Thoracic aorta (tissue), 2 donors: ENCODE measurements at regions not wholly inside any gene's neighbourhood (a gene's known extent, or its start where the extent isn't known, plus 50 kb on each side); places are given as distances from the start of the nearest gene placed in this dataset.

ENCODE experiments used
- ATAC-seq: fragments of 150-250 bp; one replicate; pipeline ENCODE4 v1.8.0; 2017; ENCODE audit warnings: low read depth; ENCODE audit not compliant: insufficient number of reproducible peaks, low FRiP score
- DNase-seq: peaks from one replicate; pipeline ENCODE4 v3.0.0-alpha.2; 2020; ENCODE audit warnings: low spot score
- H3K27ac ChIP-seq, 2 donors: fragments of 200-600 bp; sonication (generic); 1 replicate in 1 of 2; 2 replicates in 1 of 2; pipeline ENCODE4 v1.5.1; 2016; ENCODE audit warnings: mild to moderate bottlenecking in 2 of 2, moderate library complexity in 2 of 2
- H3K27me3 ChIP-seq: fragments of 200-600 bp; sonication (generic); replicated peaks from 2 replicates; pipeline ENCODE4 v1.6.0; 2016; ENCODE audit warnings: mild to moderate bottlenecking; ENCODE audit not compliant: insufficient read depth
- H3K36me3 ChIP-seq: fragments of 200-600 bp; sonication (generic); one replicate; pipeline ENCODE4 v1.5.1; 2016
- H3K4me1 ChIP-seq, 2 donors: fragments of 200-600 bp; sonication (generic); 1 replicate in 1 of 2; 2 replicates in 1 of 2; pipeline versions ENCODE4 v1.5.1 to v1.6.0; 2016; ENCODE audit warnings: low read depth in 2 of 2, mild to moderate bottlenecking in 1 of 2; ENCODE audit not compliant: control insufficient read depth in 1 of 2
- H3K4me3 ChIP-seq: fragments of 200-600 bp; sonication (generic); 2 replicates; pipeline ENCODE4 v1.5.1; 2016; ENCODE audit warnings: mild to moderate bottlenecking
- H3K9me3 ChIP-seq: fragments of 200-600 bp; sonication (generic); 2 replicates; pipeline ENCODE4 v1.5.1; 2016
- CTCF ChIP-seq: fragments of 200-600 bp; sonication (generic); IDR thresholded peaks from one replicate; pipeline ENCODE4 v1.5.1; 2019; ENCODE audit warnings: antibody characterized with exemption

- DNase-seq, result no peak
- H3K4me3 ChIP-seq, result no peak overlapping the region
- H3K27me3 ChIP-seq, result no peaks in the 10 kb centered on the region
- no peak for ATAC-seq
- H3K36me3 ChIP-seq, result no peaks in the 10 kb centered on the region
- no peak for TF ChIP-seq CTCF
- no peaks in the 10 kb centered on the region for H3K9me3 ChIP-seq
- H3K4me1 ChIP-seq, result no peaks in the 10 kb centered on the region
- H3K27ac ChIP-seq, result no peak overlapping the region
Measured at GRCh38 chr6:16827627-16828026, 66.4 kb upstream of the ATXN1 start.

DNA sequence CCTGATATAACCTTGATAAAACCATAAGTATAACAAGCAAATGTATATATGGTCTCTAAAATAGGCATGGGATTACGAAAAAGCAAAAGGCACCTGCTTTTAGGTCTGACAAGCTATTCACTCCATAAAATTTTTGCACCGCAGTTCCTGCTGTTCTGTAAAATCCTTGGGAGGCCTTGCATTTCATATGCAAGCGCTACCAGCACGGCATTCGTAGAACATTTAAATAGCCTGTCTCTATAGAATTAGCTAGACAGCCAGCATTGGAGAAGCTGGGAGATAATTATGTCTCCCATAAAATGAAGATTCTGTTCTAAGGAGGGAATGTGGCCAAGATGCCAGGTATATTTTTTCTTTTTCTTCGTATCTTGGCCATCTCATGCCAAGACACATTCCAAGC lies 64.5 kb upstream of the ATXN1 start:
- Histone ChIP-seq H3K36me3 (no peaks in the 10 kb centered on the region), H3K27me3 (no peaks in the 10 kb centered on the region), H3K27ac (no peak overlapping the region), H3K4me1 (no peaks in the 10 kb centered on the region), H3K4me3 (no peak overlapping the region), H3K9me3 (no peaks in the 10 kb centered on the region)
- no peak for ATAC-seq
- no peak for DNase-seq
- TF ChIP-seq CTCF, result no peak

GRCh38 chr6:16824845-16825685 lies 63.8 kb upstream of the ATXN1 start:
- ATAC-seq, result no peak

GRCh38 chr6:16823718-16824352 lies 62.6 kb upstream of the ATXN1 start:
- H3K27ac ChIP-seq, result no peak overlapping the region
- no peak for TF ChIP-seq CTCF
- no peaks in the 10 kb centered on the region for H3K36me3 ChIP-seq
- no peaks in the 10 kb centered on the region for H3K4me1 ChIP-seq
- no peaks in the 10 kb centered on the region for H3K9me3 ChIP-seq
- H3K4me3 ChIP-seq, result no peak overlapping the region
- no peak for DNase-seq
- no peak for ATAC-seq
- H3K27me3 ChIP-seq, result no peaks in the 10 kb centered on the region

More at GRCh38 chr6:16824845-16825685, 63.8 kb upstream of the ATXN1 start:
- no peak overlapping the region for H3K27ac ChIP-seq
- H3K9me3 ChIP-seq, result no peaks in the 10 kb centered on the region
- H3K36me3 ChIP-seq, result no peaks in the 10 kb centered on the region
- H3K27me3 ChIP-seq, result no peaks in the 10 kb centered on the region
- no peaks in the 10 kb centered on the region for H3K4me1 ChIP-seq
- no peak for DNase-seq
- no peak overlapping the region for H3K4me3 ChIP-seq
- no peak for TF ChIP-seq CTCF

GRCh38 chr6:16822975-16823717 lies 61.9 kb upstream of the ATXN1 start:
- Histone ChIP-seq H3K4me3 (no peak overlapping the region), H3K9me3 (no peaks in the 10 kb centered on the region), H3K36me3 (no peaks in the 10 kb centered on the region), H3K27me3 (no peaks in the 10 kb centered on the region), H3K4me1 (no peaks in the 10 kb centered on the region), H3K27ac (no peak overlapping the region)
- DNase-seq, result no peak
- ATAC-seq, result no peak
- TF ChIP-seq CTCF, result no peak
